GM12878 (cell line): ENCODE measurements at regions not wholly inside any gene's neighbourhood (a gene's known extent, or its start where the extent isn't known, plus 50 kb on each side); places are given as distances from the start of the nearest gene placed in this dataset.
A peak's percentile ranks its signal among the peaks of the same experiment; 100 is the strongest.

Experiments used
- ASH2L ChIP-seq: fragments of 300-600, 200-600 bp; sonication (generic); IDR thresholded peaks from 2 replicates; pipeline ENCODE4 v1.6.1; 2017; ENCODE audit warnings: low read depth, mild to moderate bottlenecking, borderline replicate concordance
- BACH1 ChIP-seq: fragments of 450-650 bp; IDR thresholded peaks from 2 replicates; pipeline ENCODE4 v1.6.1; 2017; ENCODE audit warnings: mild to moderate bottlenecking, borderline replicate concordance
- CBX3 ChIP-seq: fragments of 200-600 bp; sonication (generic); IDR thresholded peaks from 2 replicates; pipeline ENCODE4 v1.6.1; 2016; ENCODE audit warnings: low read depth, borderline replicate concordance
- DPF2 ChIP-seq: fragments of 450-650 bp; IDR thresholded peaks from 2 replicates; pipeline ENCODE4 v1.6.1; 2017; ENCODE audit warnings: mild to moderate bottlenecking
- EP300 ChIP-seq, 2 experiments: fragments of 150-350 bp in 1 of 2; IDR thresholded peaks; 2 replicates each; pipeline ENCODE4 v1.6.1; 2011 to 2012; ENCODE audit warnings: low read depth in 2 of 2, low read length in 2 of 2, borderline replicate concordance in 1 of 2, improper control_type of control experiment in 1 of 2, inconsistent platforms in 1 of 2; ENCODE audit not compliant: control insufficient read depth in 1 of 2
- HDGF ChIP-seq: fragments of 450-650 bp; IDR thresholded peaks from 2 replicates; pipeline ENCODE4 v1.6.1; 2016; ENCODE audit warnings: antibody characterized with exemption
- KAT2A ChIP-seq: conservative IDR thresholded peaks from 2 replicates; pipeline ENCODE4 v1.6.1; 2011; ENCODE audit warnings: low read depth, low read length; ENCODE audit not compliant: control insufficient read depth
- MTA3 ChIP-seq: IDR thresholded peaks from 2 replicates; pipeline ENCODE4 v1.6.1; 2012; ENCODE audit warnings: low read length, inconsistent platforms, borderline replicate concordance
- MXI1 ChIP-seq: fragments of 150-350 bp; IDR thresholded peaks from 2 replicates; pipeline ENCODE4 v1.6.1; 2011; ENCODE audit warnings: low read depth, mild to moderate bottlenecking, inconsistent platforms, low read length, improper control_type of control experiment
- NRF1 ChIP-seq: conservative IDR thresholded peaks from 2 replicates; pipeline ENCODE4 v1.6.1; 2011; ENCODE audit warnings: mild to moderate bottlenecking, low read depth, low read length, improper control_type of control experiment
- RAD21 ChIP-seq: IDR thresholded peaks from 2 replicates; pipeline ENCODE4 v1.6.1; 2011; ENCODE audit warnings: mild to moderate bottlenecking, low read depth, low read length, moderate library complexity; ENCODE audit not compliant: insufficient read depth
- RELA ChIP-seq: fragments of 450-650 bp; IDR thresholded peaks from 2 replicates; pipeline ENCODE4 v1.8.0; 2014; ENCODE audit warnings: borderline replicate concordance; ENCODE audit not compliant: partially characterized antibody
- SP1 ChIP-seq: IDR thresholded peaks from one replicate; pipeline ENCODE4 v1.6.1; 2011; ENCODE audit warnings: low read depth, low read length
- SREBF1 ChIP-seq: IDR thresholded peaks from 2 replicates; pipeline ENCODE4 v1.6.1; 2012; ENCODE audit warnings: mild to moderate bottlenecking, low read length
- TARDBP ChIP-seq: IDR thresholded peaks from 2 replicates; pipeline ENCODE4 v1.6.1; 2016; ENCODE audit warnings: borderline replicate concordance
- YY1 ChIP-seq: IDR thresholded peaks from 2 replicates; pipeline ENCODE4 v1.6.1; 2011; ENCODE audit warnings: low read depth, mild to moderate bottlenecking, low read length
- ZNF207 ChIP-seq: fragments of 450-650 bp; IDR thresholded peaks from 2 replicates; pipeline ENCODE4 v1.6.1; 2014; ENCODE audit warnings: antibody characterized with exemption, mild to moderate bottlenecking, borderline replicate concordance
- TF ChIP-seq, protein P1 (sequence below): fragments of 450-650 bp; conservative IDR thresholded peaks from 2 replicates; pipeline ENCODE4 v1.6.1; 2017; ENCODE audit warnings: mild to moderate bottlenecking, moderate library complexity
- TF ChIP-seq, protein P2 (sequence below): IDR thresholded peaks from 2 replicates; pipeline ENCODE4 v1.6.1; 2011; ENCODE audit warnings: borderline replicate concordance, low read depth, mild to moderate bottlenecking, moderate library complexity, low read length; ENCODE audit not compliant: insufficient read depth, poor library complexity, severe bottlenecking
- TF ChIP-seq, protein P3 (sequence below): fragments of 450-650 bp; IDR thresholded peaks from 2 replicates; pipeline ENCODE4 v1.6.1; 2014; ENCODE audit warnings: mild to moderate bottlenecking
- TF ChIP-seq, protein P4 (sequence below): IDR thresholded peaks from 2 replicates; pipeline ENCODE4 v1.6.1; 2012; ENCODE audit warnings: mild to moderate bottlenecking, low read depth, low read length
- TF ChIP-seq, protein P5 (sequence below): IDR thresholded peaks from 2 replicates; pipeline ENCODE4 v1.6.1; 2011; ENCODE audit warnings: low read depth, mild to moderate bottlenecking, low read length, moderate library complexity, borderline replicate concordance; ENCODE audit errors: extremely low read depth

DNA sequence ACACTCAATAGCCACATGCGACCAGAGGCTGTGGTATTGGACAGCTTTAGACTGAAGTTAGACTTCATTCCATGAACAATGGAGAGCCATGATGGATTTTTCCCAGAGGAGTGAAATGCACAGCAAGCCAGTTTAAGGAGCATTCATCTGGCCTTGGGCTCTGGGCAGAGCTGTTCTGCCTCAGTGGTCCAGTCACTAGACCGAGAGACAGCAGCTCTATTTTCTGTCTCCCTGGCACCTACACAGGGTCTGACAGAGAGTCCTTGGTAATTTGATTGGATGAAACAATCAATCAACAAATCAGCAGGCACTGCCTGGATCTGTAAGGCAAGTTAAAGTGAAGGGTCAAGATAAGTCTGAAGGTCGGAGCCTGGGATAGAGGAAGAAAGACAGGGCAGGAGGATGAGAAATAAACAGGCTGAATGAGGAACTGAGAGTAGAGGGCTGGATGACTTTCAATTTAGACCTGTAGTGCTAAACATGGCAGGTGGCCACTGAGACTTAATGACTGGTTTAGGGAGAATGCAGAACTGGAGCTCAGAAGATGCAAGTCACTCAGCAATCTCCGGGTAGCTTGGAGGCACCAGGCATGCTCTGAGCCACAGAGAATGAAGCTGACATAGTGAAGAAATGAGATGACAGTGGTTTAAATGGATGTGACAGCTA lies 98.5 kb upstream of the SLC25A36 start (continued):
- TF ChIP-seq, protein P1, sequence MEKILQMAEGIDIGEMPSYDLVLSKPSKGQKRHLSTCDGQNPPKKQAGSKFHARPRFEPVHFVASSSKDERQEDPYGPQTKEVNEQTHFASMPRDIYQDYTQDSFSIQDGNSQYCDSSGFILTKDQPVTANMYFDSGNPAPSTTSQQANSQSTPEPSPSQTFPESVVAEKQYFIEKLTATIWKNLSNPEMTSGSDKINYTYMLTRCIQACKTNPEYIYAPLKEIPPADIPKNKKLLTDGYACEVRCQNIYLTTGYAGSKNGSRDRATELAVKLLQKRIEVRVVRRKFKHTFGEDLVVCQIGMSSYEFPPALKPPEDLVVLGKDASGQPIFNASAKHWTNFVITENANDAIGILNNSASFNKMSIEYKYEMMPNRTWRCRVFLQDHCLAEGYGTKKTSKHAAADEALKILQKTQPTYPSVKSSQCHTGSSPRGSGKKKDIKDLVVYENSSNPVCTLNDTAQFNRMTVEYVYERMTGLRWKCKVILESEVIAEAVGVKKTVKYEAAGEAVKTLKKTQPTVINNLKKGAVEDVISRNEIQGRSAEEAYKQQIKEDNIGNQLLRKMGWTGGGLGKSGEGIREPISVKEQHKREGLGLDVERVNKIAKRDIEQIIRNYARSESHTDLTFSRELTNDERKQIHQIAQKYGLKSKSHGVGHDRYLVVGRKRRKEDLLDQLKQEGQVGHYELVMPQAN, result no peak
- peak; percentile 96 for TF ChIP-seq DPF2
- TF ChIP-seq, protein P2, sequence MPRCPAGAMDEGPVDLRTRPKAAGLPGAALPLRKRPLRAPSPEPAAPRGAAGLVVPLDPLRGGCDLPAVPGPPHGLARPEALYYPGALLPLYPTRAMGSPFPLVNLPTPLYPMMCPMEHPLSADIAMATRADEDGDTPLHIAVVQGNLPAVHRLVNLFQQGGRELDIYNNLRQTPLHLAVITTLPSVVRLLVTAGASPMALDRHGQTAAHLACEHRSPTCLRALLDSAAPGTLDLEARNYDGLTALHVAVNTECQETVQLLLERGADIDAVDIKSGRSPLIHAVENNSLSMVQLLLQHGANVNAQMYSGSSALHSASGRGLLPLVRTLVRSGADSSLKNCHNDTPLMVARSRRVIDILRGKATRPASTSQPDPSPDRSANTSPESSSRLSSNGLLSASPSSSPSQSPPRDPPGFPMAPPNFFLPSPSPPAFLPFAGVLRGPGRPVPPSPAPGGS, result no peak
- TF ChIP-seq TARDBP, result no peak
- TF ChIP-seq, protein P3, sequence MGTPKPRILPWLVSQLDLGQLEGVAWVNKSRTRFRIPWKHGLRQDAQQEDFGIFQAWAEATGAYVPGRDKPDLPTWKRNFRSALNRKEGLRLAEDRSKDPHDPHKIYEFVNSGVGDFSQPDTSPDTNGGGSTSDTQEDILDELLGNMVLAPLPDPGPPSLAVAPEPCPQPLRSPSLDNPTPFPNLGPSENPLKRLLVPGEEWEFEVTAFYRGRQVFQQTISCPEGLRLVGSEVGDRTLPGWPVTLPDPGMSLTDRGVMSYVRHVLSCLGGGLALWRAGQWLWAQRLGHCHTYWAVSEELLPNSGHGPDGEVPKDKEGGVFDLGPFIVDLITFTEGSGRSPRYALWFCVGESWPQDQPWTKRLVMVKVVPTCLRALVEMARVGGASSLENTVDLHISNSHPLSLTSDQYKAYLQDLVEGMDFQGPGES, result no peak
- no peak for TF ChIP-seq BACH1
- no peak for TF ChIP-seq ZNF207
- TF ChIP-seq, protein P4, sequence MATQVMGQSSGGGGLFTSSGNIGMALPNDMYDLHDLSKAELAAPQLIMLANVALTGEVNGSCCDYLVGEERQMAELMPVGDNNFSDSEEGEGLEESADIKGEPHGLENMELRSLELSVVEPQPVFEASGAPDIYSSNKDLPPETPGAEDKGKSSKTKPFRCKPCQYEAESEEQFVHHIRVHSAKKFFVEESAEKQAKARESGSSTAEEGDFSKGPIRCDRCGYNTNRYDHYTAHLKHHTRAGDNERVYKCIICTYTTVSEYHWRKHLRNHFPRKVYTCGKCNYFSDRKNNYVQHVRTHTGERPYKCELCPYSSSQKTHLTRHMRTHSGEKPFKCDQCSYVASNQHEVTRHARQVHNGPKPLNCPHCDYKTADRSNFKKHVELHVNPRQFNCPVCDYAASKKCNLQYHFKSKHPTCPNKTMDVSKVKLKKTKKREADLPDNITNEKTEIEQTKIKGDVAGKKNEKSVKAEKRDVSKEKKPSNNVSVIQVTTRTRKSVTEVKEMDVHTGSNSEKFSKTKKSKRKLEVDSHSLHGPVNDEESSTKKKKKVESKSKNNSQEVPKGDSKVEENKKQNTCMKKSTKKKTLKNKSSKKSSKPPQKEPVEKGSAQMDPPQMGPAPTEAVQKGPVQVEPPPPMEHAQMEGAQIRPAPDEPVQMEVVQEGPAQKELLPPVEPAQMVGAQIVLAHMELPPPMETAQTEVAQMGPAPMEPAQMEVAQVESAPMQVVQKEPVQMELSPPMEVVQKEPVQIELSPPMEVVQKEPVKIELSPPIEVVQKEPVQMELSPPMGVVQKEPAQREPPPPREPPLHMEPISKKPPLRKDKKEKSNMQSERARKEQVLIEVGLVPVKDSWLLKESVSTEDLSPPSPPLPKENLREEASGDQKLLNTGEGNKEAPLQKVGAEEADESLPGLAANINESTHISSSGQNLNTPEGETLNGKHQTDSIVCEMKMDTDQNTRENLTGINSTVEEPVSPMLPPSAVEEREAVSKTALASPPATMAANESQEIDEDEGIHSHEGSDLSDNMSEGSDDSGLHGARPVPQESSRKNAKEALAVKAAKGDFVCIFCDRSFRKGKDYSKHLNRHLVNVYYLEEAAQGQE, result no peak
- TF ChIP-seq, protein P5, sequence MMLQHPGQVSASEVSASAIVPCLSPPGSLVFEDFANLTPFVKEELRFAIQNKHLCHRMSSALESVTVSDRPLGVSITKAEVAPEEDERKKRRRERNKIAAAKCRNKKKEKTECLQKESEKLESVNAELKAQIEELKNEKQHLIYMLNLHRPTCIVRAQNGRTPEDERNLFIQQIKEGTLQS, result no peak
- TF ChIP-seq EP300 (IDR thresholded peaks at IDR 0.05; ENCODE audit: borderline replicate concordance in 1 of 2, control insufficient read depth in 1 of 2, low read depth in 2 of 2, low read length in 2 of 2), result peak; percentile 25 to 77; a peak in 1 of 4 replicates
- no peak for TF ChIP-seq HDGF
- TF ChIP-seq ASH2L, result no peak
- TF ChIP-seq SREBF1, result no peak
- peak; percentile 52; the same call in 1 of the 2 replicates for TF ChIP-seq YY1
- TF ChIP-seq CBX3, result no peak
- no peak for TF ChIP-seq MTA3
- TF ChIP-seq KAT2A, result no peak
- no peak for TF ChIP-seq NRF1
- TF ChIP-seq SP1, result no peak
- TF ChIP-seq MXI1, result no peak
- no peak for TF ChIP-seq RELA
- TF ChIP-seq RAD21, result no peak
